HG03342 (cell line): ENCODE measurements at regions not wholly inside any gene's neighbourhood (a gene's known extent, or its start where the extent isn't known, plus 50 kb on each side); places are given as distances from the start of the nearest gene placed in this dataset.

ENCODE experiments used
- ATAC-seq: cut with Tn5 transposase; IDR thresholded peaks from one replicate; pipeline ENCODE4 v1.9.1; 2021; ENCODE audit warnings: mild to moderate bottlenecking, moderate library complexity; ENCODE audit not compliant: unreplicated experiment

GRCh38 chr14:54126947-54127346, 170.3 kb upstream of the BMP4 start:
- no peak for ATAC-seq

- ATAC-seq, result no peak
These were observed 170.9 kb upstream of the BMP4 start for GRCh38 chr14:54127526-54127925.

GRCh38 chr14:54129850-54130640, 173.4 kb upstream of the BMP4 start:
- no peak for ATAC-seq

GRCh38 chr14:54132496-54132895, 175.9 kb upstream of the BMP4 start:
- no peak for ATAC-seq

- no peak for ATAC-seq
These were observed 177.3 kb upstream of the BMP4 start for GRCh38 chr14:54133896-54134295.

GRCh38 chr14:54135804-54136280, 179.2 kb upstream of the BMP4 start:
- ATAC-seq, result no peak

GRCh38 chr14:54136894-54137613, 180.4 kb upstream of the BMP4 start:
- ATAC-seq, result no peak

- no peak for ATAC-seq
These were observed 181.0 kb upstream of the BMP4 start for GRCh38 chr14:54137614-54137961.

- no peak for ATAC-seq
These were observed 181.4 kb upstream of the BMP4 start for GRCh38 chr14:54138024-54138353.

- no peak for ATAC-seq
These were observed 181.9 kb upstream of the BMP4 start for GRCh38 chr14:54138354-54139038.

- no peak for ATAC-seq
These were observed 183.9 kb upstream of the BMP4 start for GRCh38 chr14:54140551-54140950.

GRCh38 chr14:54146601-54147000, 190.0 kb upstream of the BMP4 start:
- ATAC-seq, result no peak

- ATAC-seq, result no peak
These were observed 190.7 kb upstream of the BMP4 start for GRCh38 chr14:54147282-54147681.

GRCh38 chr14:54147758-54148157, 191.1 kb upstream of the BMP4 start:
- ATAC-seq, result no peak

GRCh38 chr14:54148251-54148650, 191.6 kb upstream of the BMP4 start:
- no peak for ATAC-seq

GRCh38 chr14:54152351-54152750, 195.7 kb upstream of the BMP4 start:
- no peak for ATAC-seq

- ATAC-seq, result no peak
These were observed 209.7 kb upstream of the BMP4 start for GRCh38 chr14:54166049-54166950.

- ATAC-seq, result no peak
These were observed 211.9 kb upstream of the BMP4 start for GRCh38 chr14:54168489-54168888.

GRCh38 chr14:54169254-54169924, 212.8 kb upstream of the BMP4 start:
- no peak for ATAC-seq

GRCh38 chr14:54170301-54170700, 213.7 kb upstream of the BMP4 start:
- ATAC-seq, result no peak
